ENCODE measurements at regions not wholly inside any gene's neighbourhood (a gene's known extent, or its start where the extent isn't known, plus 50 kb on each side); places are given as distances from the start of the nearest gene placed in this dataset.

DNA sequence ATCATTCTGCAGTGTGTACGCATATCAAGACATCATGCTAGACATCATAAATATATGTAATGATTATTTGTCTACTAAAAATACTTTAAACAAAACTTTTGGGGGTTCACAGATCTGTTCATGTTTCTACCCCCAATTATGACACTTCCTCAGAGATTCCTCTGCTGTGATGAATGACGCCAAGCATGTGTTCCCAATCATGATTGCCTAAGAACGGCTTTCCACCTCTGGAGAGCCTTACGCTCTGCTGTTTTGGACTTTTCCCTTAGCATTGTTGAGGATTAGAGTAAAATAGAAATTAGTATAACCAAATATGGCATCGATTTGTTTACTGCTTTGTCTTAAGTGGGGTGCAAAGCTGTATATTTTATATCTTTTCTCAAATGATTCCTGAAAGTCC is 236.3 kb upstream of the IGFBP3 start:
- TF ChIP-seq POLR2A (IDR thresholded peaks at IDR 0.05), result no peak
- TF ChIP-seq, protein P1, sequence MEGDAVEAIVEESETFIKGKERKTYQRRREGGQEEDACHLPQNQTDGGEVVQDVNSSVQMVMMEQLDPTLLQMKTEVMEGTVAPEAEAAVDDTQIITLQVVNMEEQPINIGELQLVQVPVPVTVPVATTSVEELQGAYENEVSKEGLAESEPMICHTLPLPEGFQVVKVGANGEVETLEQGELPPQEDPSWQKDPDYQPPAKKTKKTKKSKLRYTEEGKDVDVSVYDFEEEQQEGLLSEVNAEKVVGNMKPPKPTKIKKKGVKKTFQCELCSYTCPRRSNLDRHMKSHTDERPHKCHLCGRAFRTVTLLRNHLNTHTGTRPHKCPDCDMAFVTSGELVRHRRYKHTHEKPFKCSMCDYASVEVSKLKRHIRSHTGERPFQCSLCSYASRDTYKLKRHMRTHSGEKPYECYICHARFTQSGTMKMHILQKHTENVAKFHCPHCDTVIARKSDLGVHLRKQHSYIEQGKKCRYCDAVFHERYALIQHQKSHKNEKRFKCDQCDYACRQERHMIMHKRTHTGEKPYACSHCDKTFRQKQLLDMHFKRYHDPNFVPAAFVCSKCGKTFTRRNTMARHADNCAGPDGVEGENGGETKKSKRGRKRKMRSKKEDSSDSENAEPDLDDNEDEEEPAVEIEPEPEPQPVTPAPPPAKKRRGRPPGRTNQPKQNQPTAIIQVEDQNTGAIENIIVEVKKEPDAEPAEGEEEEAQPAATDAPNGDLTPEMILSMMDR (IDR thresholded peaks at IDR 0.05), result no peak
